Tibial artery (tissue), 4 donors: ENCODE measurements at regions not wholly inside any gene's neighbourhood (a gene's known extent, or its start where the extent isn't known, plus 50 kb on each side); places are given as distances from the start of the nearest gene placed in this dataset.

Experiments
- DNase-seq, 2 donors: peaks; one replicate each; pipeline ENCODE4 v3.0.0-alpha.2; 2019
- H3K27ac ChIP-seq, 2 donors: fragments of 200-600 bp; sonication (generic) in 1 of 2; 1 replicate in 1 of 2; 2 replicates in 1 of 2; pipeline ENCODE4 v1.5.1; 2018 to 2019; ENCODE audit warnings: mild to moderate bottlenecking in 1 of 2
- H3K27me3 ChIP-seq, 2 donors: fragments of 200-600 bp; sonication (generic) in 1 of 2; one replicate each; pipeline versions ENCODE4 v1.5.1 to v1.6.0; 2016 to 2019
- H3K36me3 ChIP-seq, 3 donors: fragments of 200-600 bp; sonication (generic) in 2 of 3; one replicate each; pipeline ENCODE4 v1.5.1; 2016 to 2019; ENCODE audit warnings: mild to moderate bottlenecking in 2 of 3
- H3K4me1 ChIP-seq, 4 donors: fragments of 200-600 bp; sonication (generic) in 2 of 4; 1 replicate in 3 of 4; 2 replicates in 1 of 4; pipeline ENCODE4 v1.5.1; 2016 to 2019
- H3K4me3 ChIP-seq, 2 donors: fragments of 200-600 bp; sonication (generic) in 1 of 2; 1 replicate in 1 of 2; 2 replicates in 1 of 2; pipeline ENCODE4 v1.5.1; 2018 to 2019; ENCODE audit warnings: mild to moderate bottlenecking in 2 of 2
- H3K9me3 ChIP-seq, 3 donors: fragments of 200-600 bp; sonication (generic) in 1 of 3; one replicate each; pipeline ENCODE4 v1.5.1; 2016 to 2019
- CTCF ChIP-seq, 2 experiments: fragments of 200-600 bp in 1 of 2; fragments of 450-650 bp in 1 of 2; IDR thresholded peaks; one replicate each; pipeline ENCODE4 v1.5.1; 2017 to 2019; ENCODE audit warnings: antibody characterized with exemption in 2 of 2, mild to moderate bottlenecking in 1 of 2, moderate library complexity in 1 of 2
- intact Hi-C: fragments of 100-400 bp; cut with DNase I; formaldehyde crosslinking; loops from one replicate; pipeline ENCODE4 v1.15.0; 2023; ENCODE audit warnings: low total_unique reads

- H3K36me3 ChIP-seq: no peaks in the 10 kb centered on the region
- H3K27ac ChIP-seq: no peak overlapping the region
- no peak for DNase-seq
- no peak for TF ChIP-seq CTCF (IDR thresholded peaks at IDR 0.05)
- H3K9me3 ChIP-seq: no peaks in the 10 kb centered on the region
- intact Hi-C loops: no loop called here
- H3K4me3 ChIP-seq: no peak overlapping the region
- peaks cover 0 to 28% of the 10 kb centered on the region in 2 donors for H3K27me3 ChIP-seq
- no peaks in the 10 kb centered on the region for H3K4me1 ChIP-seq
Measured at GRCh38 chr13:111850458-111850857, 216.5 kb upstream of the SOX1 start.

GRCh38 chr13:111850976-111851375 lies 216.0 kb upstream of the SOX1 start:
- no peaks in the 10 kb centered on the region for H3K4me1 ChIP-seq
- intact Hi-C loops: no loop called here
- TF ChIP-seq CTCF (IDR thresholded peaks at IDR 0.05): no peak

GRCh38 chr13:111852725-111853518 lies 214.0 kb upstream of the SOX1 start:
- Histone ChIP-seq H3K9me3 (peaks cover 0 to 6% (median 0%) of the 10 kb centered on the region in 3 donors), H3K36me3 (no peaks in the 10 kb centered on the region), H3K4me1 (no peaks in the 10 kb centered on the region), H3K27ac (no peak overlapping the region), H3K4me3 (no peak overlapping the region), H3K27me3 (peaks cover 0 to 21% of the 10 kb centered on the region in 2 donors)
- TF ChIP-seq CTCF (IDR thresholded peaks at IDR 0.05): no peak
- intact Hi-C loops: no loop called here
- DNase-seq: peak in 1 of 2 donors; percentile 48

More at GRCh38 chr13:111850976-111851375, 216.0 kb upstream of the SOX1 start:
- no peak for DNase-seq
- Histone ChIP-seq H3K27me3 (peaks cover 0 to 24% of the 10 kb centered on the region in 2 donors), H3K4me3 (no peak overlapping the region), H3K36me3 (no peaks in the 10 kb centered on the region), H3K9me3 (no peaks in the 10 kb centered on the region), H3K27ac (no peak overlapping the region)

- peak in 1 of 2 donors; percentile 41 for DNase-seq
- Histone ChIP-seq H3K27me3 (peaks cover 0 to 19% of the 10 kb centered on the region in 2 donors), H3K27ac (no peak overlapping the region), H3K36me3 (no peaks in the 10 kb centered on the region), H3K4me1 (no peaks in the 10 kb centered on the region), H3K9me3 (peaks cover 0 to 6% (median 0%) of the 10 kb centered on the region in 3 donors), H3K4me3 (no peak overlapping the region)
- intact Hi-C loops: no loop called here
- no peak for TF ChIP-seq CTCF (IDR thresholded peaks at IDR 0.05)
Measured at GRCh38 chr13:111853721-111854120, 213.2 kb upstream of the SOX1 start.

- no peak overlapping the region for H3K27ac ChIP-seq
- peak in 1 of 2 donors; percentile 44 for DNase-seq
- TF ChIP-seq CTCF (IDR thresholded peaks at IDR 0.05): no peak
- H3K36me3 ChIP-seq: no peaks in the 10 kb centered on the region
- H3K27me3 ChIP-seq: peaks cover 0 to 18% of the 10 kb centered on the region in 2 donors
- peaks cover 0 to 6% (median 0%) of the 10 kb centered on the region in 3 donors for H3K9me3 ChIP-seq
- no peak overlapping the region for H3K4me3 ChIP-seq
- intact Hi-C loops: no loop called here
- no peaks in the 10 kb centered on the region for H3K4me1 ChIP-seq
Measured at GRCh38 chr13:111854403-111854802, 212.5 kb upstream of the SOX1 start.
